Prostate gland (tissue), 2 donors: ENCODE measurements at regions not wholly inside any gene's neighbourhood (a gene's known extent, or its start where the extent isn't known, plus 50 kb on each side); places are given as distances from the start of the nearest gene placed in this dataset.

ENCODE experiments used
- CTCF ChIP-seq, 4 experiments: fragments of 200-600 bp in 2 of 4; fragments of 450-650 bp in 2 of 4; sonication (generic) in 2 of 4; IDR thresholded peaks; 1 replicate in 3 of 4; 2 replicates in 1 of 4; pipeline ENCODE4 v1.5.1; 2016 to 2019; ENCODE audit warnings: antibody characterized with exemption in 4 of 4, mild to moderate bottlenecking in 2 of 4, moderate library complexity in 2 of 4
- POLR2A ChIP-seq: fragments of 450-650 bp; IDR thresholded peaks from one replicate; pipeline ENCODE4 v1.6.1; 2016; ENCODE audit warnings: antibody characterized with exemption, mild to moderate bottlenecking
- POLR2AphosphoS5 ChIP-seq: sonication (generic); formaldehyde crosslinking; IDR thresholded peaks from one replicate; pipeline ENCODE4 v1.6.1; 2017; ENCODE audit warnings: antibody characterized with exemption

- TF ChIP-seq CTCF (IDR thresholded peaks at IDR 0.05) (no peak), POLR2A (no peak), POLR2AphosphoS5 (no peak)
These were observed 782.1 kb upstream of the TBX3 start for GRCh38 chr12:115466076-115466475.
